KMS-11 (cell line): ENCODE measurements at regions not wholly inside any gene's neighbourhood (a gene's known extent, or its start where the extent isn't known, plus 50 kb on each side); places are given as distances from the start of the nearest gene placed in this dataset.

ENCODE experiments used
- H2AFZ ChIP-seq: fragments of 200-600 bp; sonication (generic); 2 replicates; pipeline ENCODE4 v1.6.1; 2016; ENCODE audit warnings: antibody characterized with exemption, mixed run types, low read depth
- H3K27ac ChIP-seq: fragments of 200-600 bp; sonication (generic); 2 replicates; pipeline ENCODE4 v1.6.1; 2016; ENCODE audit warnings: mild to moderate bottlenecking, mixed run types
- H3K27me3 ChIP-seq: fragments of 200-600 bp; sonication (generic); 2 replicates; pipeline ENCODE4 v1.6.1; 2017; ENCODE audit warnings: mild to moderate bottlenecking, low read depth, mixed run types, moderate library complexity; ENCODE audit not compliant: insufficient read depth
- H3K36me3 ChIP-seq: fragments of 200-600 bp; sonication (generic); 2 replicates; pipeline ENCODE4 v1.6.1; 2017; ENCODE audit warnings: mild to moderate bottlenecking, mixed run types; ENCODE audit not compliant: insufficient read depth
- H3K4me1 ChIP-seq: fragments of 200-600 bp; sonication (generic); 2 replicates; pipeline ENCODE4 v1.6.1; 2016; ENCODE audit warnings: mild to moderate bottlenecking, low read depth, mixed run types; ENCODE audit not compliant: poor library complexity, severe bottlenecking
- H3K4me2 ChIP-seq: fragments of 200-600 bp; sonication (generic); 2 replicates; pipeline ENCODE4 v1.7.0; 2016; ENCODE audit warnings: mild to moderate bottlenecking, mixed run types
- H3K4me3 ChIP-seq: fragments of 200-600 bp; sonication (generic); IDR thresholded peaks from 2 replicates; pipeline ENCODE4 v1.6.1; 2017; ENCODE audit warnings: low read depth, low read length, mixed read lengths; ENCODE audit not compliant: insufficient read depth
- H3K79me2 ChIP-seq: fragments of 200-600 bp; sonication (generic); 2 replicates; pipeline ENCODE4 v1.6.1; 2016; ENCODE audit warnings: low read depth, mixed run types; ENCODE audit not compliant: insufficient read depth
- H3K9ac ChIP-seq: fragments of 200-600 bp; sonication (generic); 2 replicates; pipeline ENCODE4 v1.6.1; 2016; ENCODE audit warnings: mild to moderate bottlenecking, mixed run types
- H4K20me1 ChIP-seq: fragments of 200-600 bp; sonication (generic); 2 replicates; pipeline ENCODE4 v1.6.1; 2016; ENCODE audit warnings: mild to moderate bottlenecking, mixed run types; ENCODE audit not compliant: insufficient read depth
- CTCF ChIP-seq: fragments of 200-600 bp; sonication (generic); conservative IDR thresholded peaks from 2 replicates; pipeline ENCODE4 v1.6.1; 2017; ENCODE audit warnings: low read depth, mild to moderate bottlenecking, antibody characterized with exemption, low read length, moderate library complexity, mixed read lengths

GRCh38 chr3:5423076-5423475, 235.6 kb downstream of the EDEM1 start:
- no peaks in the 10 kb centered on the region for H3K79me2 ChIP-seq
- no peak overlapping the region for H3K4me2 ChIP-seq
- H3K4me1 ChIP-seq, result no peaks in the 10 kb centered on the region
- TF ChIP-seq CTCF, result no peak
- H3K36me3 ChIP-seq, result no peaks in the 10 kb centered on the region
- H3K4me3 ChIP-seq, result no peak overlapping the region
- H3K27me3 ChIP-seq, result no peaks in the 10 kb centered on the region
- no peak overlapping the region for H3K27ac ChIP-seq
- H4K20me1 ChIP-seq, result no peaks in the 10 kb centered on the region
- H3K9ac ChIP-seq, result no peak overlapping the region
- H2AFZ ChIP-seq, result no peak overlapping the region

- Histone ChIP-seq H3K4me2 (no peak overlapping the region), H2AFZ (no peak overlapping the region), H3K79me2 (no peaks in the 10 kb centered on the region), H3K27me3 (no peaks in the 10 kb centered on the region), H3K4me1 (no peaks in the 10 kb centered on the region), H4K20me1 (no peaks in the 10 kb centered on the region), H3K27ac (no peak overlapping the region), H3K36me3 (no peaks in the 10 kb centered on the region), H3K4me3 (no peak overlapping the region), H3K9ac (no peak overlapping the region)
- TF ChIP-seq CTCF, result no peak
These were observed 236.0 kb downstream of the EDEM1 start for GRCh38 chr3:5423523-5423922.

GRCh38 chr3:5425371-5425770, 237.9 kb downstream of the EDEM1 start:
- Histone ChIP-seq H3K36me3 (no peaks in the 10 kb centered on the region), H3K27ac (no peak overlapping the region), H2AFZ (no peak overlapping the region), H4K20me1 (no peaks in the 10 kb centered on the region), H3K79me2 (no peaks in the 10 kb centered on the region), H3K27me3 (no peaks in the 10 kb centered on the region), H3K9ac (no peak overlapping the region), H3K4me2 (no peak overlapping the region), H3K4me1 (no peaks in the 10 kb centered on the region), H3K4me3 (no peak overlapping the region)
- TF ChIP-seq CTCF, result no peak

DNA sequence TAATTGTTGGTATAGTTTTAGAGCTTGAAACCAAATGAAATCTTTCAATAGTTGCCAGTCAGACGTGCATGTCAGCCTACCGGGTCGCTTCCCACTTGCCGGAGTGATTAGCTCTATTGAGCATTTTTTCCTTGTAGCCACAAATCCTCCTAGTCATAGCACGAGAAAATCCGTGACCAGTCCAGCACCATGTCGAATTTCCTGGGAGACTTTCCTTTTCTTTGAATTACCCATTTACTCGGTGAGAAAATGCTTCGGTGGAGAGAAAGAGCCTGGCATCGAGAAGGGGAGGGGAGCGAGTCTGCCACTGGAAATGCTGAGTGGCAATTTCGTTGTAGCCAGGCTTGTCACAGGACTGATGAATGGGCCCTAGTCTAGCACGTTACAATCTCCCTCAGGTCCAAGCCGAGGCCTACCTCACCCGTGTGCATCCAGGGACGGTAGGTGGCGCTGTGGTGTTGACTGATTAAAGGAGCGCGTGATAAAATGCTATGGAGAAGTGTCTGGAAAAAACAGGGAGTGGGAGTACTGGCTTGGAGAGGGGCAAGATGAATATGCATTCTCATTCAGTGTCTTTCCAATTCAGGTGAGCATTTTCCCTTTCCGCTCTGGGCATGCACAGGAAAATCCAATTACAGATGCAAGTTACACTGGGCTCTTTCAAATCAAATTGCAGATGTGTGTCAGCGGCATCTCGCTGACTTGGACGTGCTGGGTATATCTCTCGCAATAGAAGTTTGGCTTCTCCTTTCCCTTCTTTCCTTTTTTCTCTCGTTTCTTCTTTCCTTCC, 238.8 kb downstream of the EDEM1 start:
- H3K4me3 ChIP-seq, result no peak overlapping the region
- H3K4me2 ChIP-seq, result no peak overlapping the region
- H3K36me3 ChIP-seq, result no peaks in the 10 kb centered on the region
- H2AFZ ChIP-seq, result no peak overlapping the region
- no peak overlapping the region for H3K9ac ChIP-seq
- no peaks in the 10 kb centered on the region for H3K27me3 ChIP-seq
- no peaks in the 10 kb centered on the region for H4K20me1 ChIP-seq
- H3K79me2 ChIP-seq, result no peaks in the 10 kb centered on the region
- no peak overlapping the region for H3K27ac ChIP-seq
- no peak for TF ChIP-seq CTCF
- H3K4me1 ChIP-seq, result no peaks in the 10 kb centered on the region
